DMS53 treated with DMSO at 0.1 percent for 48 hours (cell line): ENCODE measurements at regions not wholly inside any gene's neighbourhood (a gene's known extent, or its start where the extent isn't known, plus 50 kb on each side); places are given as distances from the start of the nearest gene placed in this dataset.
"Not testable (repeated sequence)": the region's sequence is repeated elsewhere in the genome, so short reads cannot be mapped to it uniquely, and the experiment has no call there.

ENCODE experiments used
- DNase-seq: peaks from one replicate; lab custom pipeline; 2025; ENCODE audit not compliant: unreplicated experiment; lab: John Stamatoyannopoulos, UW

DNA sequence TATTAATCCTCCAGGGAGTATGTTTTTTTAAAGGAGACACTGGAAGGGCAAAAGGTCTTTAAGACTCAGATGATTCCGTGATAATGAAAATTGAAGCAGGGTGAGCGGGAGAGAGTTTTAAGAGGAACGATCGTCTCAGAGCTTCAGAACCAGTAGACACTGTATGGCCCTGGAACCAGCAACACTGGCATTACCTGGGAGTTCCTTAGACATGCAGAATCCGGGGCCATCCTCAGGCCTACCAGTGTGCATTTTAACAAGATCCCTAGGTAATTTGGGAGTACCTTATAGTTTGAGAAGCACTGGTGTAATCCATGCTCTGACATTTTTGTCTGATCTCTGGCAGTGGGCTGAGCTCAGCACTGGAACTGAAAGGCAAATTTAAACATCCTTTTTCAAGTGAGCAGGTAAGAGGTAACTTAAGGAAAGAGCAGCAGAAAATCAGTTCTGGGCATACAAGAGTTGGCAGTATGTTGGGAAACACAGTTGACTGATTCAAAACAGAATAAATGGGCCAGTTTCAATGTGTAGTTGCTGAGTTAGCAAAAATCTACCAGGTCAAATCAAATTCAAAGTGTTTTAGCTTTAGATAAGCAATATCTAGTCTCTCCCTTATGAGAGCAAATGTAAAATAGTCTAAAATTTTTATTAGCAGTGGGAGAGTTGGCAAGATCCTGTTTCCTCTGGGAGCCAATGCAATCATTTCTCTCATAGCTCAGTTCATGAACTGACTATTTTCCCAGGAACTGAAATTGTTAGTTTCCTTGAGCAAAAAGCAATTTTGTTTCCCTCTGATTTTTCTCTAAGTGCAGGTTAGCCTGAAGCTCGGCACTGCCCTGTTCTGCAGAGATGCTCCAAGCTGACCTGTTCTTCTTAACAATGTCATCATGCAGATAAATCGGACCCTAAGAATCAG lies 97.2 kb upstream of the ELMO1 start:
- DNase-seq: no peak

DNA sequence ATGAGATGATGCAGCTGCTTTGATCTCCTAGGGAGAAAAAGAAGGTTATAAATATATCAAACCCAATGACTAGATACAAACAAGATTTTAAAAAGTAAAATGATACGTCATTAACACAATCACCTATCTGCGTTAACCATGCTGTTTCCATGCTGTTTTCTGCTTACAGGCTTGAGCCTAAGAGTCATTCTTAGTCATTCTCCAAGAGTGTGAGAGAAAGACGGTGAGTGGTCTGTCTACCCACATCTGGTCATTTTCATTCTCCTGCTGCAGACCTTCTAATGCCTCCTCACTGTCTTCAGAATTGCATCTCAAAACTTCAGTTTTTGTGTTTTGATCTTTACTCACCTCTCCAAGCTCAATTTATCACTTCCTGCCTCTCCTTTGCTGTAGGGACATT lies 98.0 kb upstream of the ELMO1 start:
- DNase-seq: no peak

DNA sequence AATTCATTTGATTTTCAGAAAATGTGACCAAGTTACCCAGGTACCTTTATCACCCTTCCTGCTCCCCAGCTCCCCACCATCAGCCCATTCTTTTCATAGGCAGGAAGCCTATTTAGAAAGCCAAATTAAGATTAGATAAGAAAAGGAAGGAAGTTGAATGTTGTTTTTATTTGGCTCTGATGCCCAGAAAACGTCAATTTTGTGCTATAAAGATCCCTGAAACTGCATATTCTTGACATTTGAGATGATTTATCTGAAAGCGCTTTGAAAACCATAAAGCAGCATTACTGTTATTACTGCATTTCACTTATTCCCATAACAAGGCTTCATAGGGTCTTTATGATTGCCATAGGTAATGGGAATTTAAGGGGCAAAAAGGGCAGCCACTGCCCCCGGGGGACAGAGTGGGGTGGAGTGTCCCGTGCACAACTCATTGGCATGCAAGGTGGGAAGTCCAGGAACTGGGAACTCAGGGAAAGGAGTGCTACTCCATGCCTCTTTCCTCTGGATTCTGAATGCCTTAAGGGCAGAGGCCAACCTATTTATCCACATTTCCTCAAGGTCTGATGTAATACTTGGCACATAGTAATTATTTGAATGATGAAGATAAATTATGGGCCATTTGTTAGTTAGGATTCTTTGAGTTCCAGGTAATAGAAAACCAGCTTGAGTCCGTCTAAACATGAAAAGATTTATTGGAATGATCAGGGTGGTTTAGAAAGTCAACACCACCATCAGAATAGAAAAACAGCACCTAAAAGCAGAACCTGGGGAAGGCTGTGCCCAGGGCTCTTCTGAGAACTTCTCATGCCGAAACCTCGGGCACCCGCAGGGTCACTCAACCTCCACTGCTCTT lies 100.6 kb upstream of the ELMO1 start:
- DNase-seq: no peak

DNA sequence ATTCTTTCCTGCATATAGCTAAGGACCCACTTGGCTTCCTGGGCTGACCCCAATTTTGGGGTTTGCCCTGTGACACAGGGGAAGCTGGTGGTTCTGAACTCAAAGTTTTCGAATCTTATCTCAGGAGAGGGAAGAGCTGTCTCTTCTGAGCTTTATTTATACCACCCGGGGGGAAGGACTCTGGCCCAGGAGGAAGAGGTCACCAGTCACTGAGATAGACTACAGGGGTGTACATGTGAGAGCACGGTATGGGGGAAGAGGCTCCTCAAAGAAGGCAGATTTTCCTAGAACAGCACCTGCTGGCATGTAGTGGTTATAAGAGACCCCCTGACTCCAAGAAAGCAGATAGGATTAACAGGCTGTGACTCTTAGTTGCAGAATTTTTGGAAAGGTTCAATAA lies 101.8 kb upstream of the ELMO1 start:
- DNase-seq: no peak

DNA sequence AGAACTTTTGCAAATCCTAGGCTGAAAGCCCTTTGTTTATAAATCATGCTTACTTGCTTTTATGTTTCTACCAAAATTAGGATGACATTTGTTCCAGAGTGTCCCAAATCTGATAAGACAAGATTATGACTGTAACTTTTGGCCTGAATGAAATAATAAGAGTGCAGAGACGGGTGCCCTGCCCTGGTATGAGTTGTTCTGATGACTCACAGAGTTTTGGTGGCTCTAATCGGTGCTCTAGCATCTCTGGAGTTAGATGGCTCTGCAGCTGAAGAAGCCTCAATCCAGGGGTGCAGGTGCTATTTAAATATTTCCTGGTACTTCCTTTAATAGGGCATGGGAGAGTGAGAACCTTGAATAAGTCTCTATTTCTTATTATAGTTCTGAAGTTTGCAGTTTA lies 102.2 kb upstream of the ELMO1 start:
- no peak for DNase-seq

DNA sequence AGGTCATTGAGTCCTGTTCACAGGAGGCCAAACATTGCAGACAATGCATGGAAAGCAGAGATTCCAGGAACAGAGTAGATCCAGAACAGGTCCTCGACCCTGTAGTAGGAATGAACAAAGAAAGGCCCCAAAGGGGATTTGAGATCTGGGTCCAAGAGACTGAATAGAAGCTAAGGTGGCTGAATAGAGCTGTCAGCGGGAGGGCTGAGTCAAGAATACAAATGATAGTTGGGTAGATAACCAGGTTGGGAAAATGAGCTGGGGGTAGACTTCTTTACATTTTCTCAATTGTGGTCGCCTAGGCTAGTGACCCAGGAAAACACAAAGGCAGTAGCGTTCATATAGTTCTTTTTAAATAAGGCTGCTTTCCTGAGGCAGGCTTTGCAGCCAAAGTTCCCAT lies 103.4 kb upstream of the ELMO1 start:
- DNase-seq: no peak

DNA sequence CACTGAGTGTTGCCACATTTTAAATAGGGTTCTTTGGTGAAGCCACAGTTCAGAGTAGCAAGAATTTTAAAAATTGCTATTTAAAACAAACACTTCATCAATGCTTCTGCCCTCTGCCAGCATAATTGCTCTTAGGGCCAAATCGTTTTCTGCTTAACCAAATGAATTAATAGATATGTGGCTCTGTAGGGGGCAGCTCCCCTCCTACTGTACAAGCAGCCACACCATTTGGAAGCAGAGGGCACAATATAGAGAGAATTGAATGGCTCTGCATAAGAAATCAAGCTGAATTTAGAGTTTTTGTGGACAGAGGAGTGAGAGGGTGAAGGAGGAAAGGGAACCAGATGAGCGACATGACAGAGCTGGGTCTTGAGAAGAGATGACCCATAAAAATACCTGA lies 103.8 kb upstream of the ELMO1 start:
- not testable (repeated sequence) for DNase-seq

DNA sequence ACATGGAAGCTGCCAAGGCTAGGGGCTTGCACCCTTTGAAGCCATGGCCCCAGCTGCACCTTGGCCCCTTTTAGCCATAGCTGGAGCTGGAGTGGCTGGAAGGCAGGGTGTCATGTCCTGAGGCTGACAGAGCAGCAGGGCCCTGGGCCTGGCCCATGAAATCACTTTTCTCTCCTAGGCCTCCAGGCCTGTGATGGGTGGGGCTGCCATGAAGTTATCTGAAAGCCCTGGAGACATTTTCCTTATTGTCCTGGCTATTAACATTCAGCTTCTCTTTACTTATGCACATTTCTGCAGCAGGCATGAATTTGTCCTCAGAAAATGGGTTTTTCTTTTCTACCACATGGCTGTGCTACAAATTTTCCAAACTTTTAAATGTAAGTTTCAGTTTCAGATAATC lies 106.9 kb upstream of the ELMO1 start:
- DNase-seq: no peak

DNA sequence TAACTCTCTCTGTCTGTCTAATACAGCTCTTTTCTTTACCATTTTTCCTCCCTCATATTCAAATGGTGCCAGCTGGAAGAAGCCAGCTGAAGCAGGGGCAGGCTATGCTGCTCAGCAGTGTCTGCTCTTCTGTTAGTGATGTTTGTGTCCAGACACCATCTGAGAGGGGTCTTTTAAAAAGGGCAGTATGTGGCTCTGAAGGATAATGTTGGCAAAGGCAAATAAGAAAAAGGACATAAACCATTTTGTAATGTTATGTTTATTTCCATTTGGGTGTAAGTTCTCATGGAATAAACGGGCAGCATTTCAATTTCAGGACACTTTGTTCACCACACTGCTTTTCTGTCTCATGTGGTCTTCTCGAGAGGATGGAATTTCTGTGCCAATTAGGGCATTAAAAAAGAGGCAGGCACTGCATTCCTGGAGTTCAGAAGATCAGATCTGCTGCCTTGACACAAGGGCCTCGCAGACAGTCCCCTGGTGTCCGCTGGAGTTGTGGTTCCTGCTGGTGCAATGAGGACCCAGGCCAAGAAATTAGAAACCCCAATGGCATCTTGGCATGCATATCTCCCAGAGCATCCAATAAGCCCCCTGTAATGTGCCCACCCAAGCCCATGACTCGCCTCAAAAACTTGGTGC lies 109.0 kb upstream of the ELMO1 start:
- no peak for DNase-seq

DNA sequence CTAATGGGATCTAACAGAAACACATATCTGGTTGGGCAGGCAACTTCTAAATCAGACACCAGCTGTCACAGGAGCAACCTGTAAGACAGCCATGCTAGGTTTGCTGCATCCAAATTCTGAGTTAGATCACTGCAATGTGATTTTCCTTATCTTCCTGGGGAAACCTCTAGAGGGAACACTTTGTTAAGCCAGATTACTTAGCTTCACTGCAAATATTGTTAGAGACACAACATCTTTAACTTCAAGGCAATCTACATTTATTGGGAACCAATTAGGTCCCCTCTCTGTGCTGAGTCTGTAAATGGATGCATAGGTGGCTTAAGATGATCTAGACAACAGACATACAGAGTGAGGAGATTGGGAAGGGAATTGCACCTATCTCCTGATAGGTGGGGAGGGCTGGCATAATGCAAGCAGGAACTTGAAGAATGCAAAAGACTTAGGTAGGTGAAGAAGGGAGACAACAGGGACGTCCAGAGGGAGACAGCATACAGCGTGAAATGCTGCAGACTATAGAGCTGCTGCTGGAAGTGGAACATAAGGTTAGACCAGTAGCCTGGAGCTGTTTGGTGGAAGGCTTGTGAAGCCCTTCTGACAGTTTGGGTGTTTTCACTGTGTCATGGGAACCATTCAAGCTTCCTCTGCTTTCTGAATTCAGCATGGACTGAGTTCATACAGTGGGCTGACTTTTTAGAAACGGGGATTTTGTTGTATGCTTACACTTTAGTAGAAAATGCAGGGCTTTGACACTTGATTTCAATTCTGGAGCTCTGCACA lies 109.8 kb upstream of the ELMO1 start:
- no peak for DNase-seq

DNA sequence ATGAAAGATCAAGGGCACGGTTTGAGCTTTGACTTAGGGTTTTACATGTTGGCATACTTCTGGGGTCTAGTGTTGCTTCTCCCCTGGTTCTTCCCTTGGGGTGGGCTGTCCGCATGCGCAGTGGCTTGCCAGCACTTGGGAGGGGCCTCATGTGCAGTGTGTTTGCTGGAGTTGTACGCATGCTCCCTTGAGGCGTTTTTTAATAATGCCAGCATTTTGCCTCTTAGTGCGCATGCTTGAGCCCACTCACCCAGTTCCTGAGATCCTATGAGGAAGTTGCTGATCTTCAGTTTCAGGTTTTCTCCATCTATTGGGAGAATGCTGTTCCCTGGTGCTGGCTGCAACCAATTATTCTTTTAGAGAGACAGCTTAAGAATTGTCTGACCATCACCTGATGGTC lies 113.4 kb upstream of the GPR141 start:
- no peak for DNase-seq

DNA sequence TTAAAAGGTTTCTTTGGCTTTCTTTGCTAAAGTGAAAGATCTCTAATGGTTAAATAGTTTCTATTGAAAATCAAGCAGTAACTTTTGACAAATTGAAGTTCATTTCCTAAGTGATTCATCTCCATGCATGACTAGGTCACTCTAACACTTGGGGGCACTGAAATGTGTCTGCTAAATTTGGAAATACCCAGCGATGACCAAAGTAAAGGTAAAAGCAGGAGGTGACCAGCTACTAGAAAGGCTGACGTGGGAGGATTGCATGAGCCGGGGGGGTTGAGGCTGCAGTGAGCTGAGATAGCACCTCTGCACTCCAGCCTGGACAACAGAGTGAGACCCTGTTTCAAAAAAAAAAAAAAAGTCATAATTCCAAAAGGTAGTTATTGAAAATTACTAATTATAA lies 111.8 kb upstream of the GPR141 start:
- no peak for DNase-seq

DNA sequence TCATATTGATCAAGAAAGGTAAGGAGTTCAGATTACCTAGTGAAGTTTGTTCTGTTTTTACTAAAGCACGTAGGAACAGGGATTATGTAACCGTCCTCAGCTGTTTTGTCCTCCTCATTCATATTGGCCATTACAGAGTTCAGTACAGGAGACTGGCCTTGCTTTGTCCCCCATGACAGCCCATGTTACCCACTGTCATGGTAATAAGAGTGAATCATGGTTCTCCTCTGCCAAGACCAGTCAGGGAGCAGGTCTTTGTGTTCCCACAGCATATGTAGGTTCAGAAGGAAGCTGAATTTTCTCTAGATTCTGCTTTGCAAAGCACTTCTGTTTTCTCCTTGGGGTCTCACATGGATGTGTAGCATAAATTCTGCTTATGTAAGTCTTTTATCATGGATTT lies 106.2 kb upstream of the GPR141 start:
- no peak for DNase-seq

DNA sequence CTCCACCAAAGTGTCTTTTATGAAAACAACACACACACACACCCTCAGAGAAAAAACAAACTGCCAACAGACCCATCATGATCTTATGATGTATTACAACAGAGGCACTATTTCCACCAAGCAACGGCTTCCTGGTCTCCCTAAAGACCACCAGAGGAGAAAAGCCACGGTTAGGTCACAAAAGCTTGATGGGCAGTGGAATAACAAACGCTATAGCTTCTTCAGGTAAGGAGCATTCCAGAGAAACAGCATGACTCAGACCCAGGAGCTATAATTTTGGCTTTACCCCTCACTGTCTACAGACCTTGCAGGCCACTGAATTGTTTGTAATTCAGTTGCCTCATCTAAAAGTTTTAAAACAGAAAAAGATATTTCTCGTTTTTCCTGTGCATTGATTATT lies 105.7 kb upstream of the GPR141 start:
- no peak for DNase-seq

DNA sequence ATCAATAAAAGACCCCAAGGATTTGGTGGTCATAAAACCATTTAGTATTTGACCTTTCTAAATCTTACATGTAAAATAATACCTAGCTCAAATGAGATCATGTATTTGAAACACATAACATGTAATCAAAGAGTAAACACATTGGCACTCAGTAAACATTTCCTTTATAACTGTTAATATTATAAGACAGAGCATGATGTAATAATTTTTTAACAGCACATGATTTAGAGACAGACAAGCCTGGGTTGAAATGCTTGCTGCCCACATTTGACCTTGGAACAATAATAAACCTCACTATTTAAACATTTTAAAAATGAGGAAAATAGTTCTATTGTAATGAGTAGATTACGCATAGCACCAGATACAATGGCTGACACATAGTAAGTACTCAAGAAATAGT lies 105.2 kb upstream of the GPR141 start:
- DNase-seq: no peak

DNA sequence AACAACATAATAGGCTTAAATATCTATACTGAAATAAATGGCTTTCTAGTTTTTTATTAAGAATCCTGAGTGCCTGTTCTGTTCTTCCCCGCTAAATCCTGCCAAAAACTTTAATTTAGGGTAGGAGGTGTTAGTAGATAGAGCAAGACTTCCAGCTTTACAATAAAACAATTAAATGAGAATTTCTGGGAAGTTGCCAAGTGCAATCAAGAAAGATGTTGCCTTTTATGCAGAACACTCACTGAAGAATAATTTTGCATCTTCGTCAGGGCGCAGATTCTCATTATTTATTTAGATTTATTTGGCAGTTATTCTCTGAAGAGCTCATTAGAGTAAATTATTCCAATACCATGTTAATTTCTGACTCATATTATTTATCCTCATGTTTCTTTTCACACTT lies 103.2 kb upstream of the GPR141 start:
- no peak for DNase-seq

DNA sequence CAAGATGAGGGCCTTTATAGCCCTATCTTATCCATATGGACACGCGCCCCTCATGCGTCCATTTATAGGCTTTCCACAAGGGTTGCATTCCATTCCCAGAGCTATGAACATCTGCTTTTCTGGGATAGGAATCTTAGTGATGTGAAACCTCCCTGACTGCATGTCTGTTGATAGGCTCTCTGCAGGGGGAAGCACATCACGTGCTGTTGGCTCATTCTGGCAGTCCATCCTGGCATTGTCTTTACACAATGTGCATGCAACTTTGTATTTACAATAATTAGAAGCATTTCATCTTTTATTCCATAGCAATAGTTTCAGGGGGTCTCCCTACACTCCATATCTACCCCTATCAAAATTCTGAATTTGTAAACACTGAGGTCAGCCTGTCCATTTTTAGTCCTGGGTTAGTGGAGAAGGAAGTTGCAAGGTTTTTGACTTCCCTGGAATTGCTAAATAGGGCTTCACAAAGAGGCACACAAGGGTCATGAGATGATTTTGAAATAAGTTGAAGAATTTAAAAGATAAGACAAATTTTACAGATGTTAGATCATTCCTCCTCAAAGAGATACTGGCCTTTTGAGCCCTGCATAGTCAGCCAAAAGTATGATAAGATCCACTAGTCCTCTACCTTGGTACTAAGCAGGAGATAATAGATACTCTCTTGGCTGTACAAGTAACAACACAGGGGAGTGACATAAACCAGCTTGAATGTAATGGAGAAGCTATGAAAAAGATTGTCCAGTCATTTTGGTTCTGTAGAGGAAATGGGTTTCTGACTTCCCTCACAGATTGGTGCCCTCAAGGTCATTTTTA lies 98.7 kb upstream of the GPR141 start:
- not testable (repeated sequence) for DNase-seq

DNA sequence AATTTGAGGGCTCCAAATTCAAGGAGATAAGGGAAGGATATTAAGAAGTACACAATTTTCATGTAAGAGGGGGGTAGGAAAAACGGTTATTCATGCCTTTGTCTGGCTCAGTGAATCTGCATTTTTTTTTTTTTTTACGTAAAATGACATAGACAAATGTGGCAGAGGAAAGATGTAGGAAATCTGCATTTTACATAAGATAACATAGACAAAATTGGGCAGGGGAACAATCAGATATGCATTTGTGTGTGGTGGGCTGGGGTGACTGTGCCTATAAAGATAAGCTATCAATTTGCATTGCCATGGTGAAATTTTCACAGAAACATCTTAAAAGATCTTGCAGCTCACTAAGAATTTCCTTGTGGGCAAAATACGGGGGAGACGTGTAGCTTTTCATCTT lies 92.7 kb upstream of the GPR141 start:
- DNase-seq: no peak

DNA sequence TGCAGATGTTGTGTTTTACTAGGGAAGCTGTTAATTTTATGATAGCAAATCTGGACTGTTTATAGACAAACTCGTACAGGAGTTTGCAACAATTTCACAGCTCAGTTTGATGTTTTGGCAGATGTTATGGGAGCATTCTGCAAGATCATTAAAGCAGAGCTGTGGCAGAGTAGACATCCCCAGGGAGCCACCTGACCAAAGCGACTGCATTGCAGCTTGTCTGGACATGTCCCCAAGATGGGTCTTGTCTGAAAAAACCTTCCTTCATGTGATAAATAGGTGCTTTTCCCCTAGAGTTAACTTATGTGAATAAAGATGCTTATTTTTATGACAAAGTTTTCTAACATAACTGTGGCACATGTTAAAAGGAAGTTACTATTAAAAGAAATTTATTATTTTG lies 91.2 kb upstream of the GPR141 start:
- no peak for DNase-seq

DNA sequence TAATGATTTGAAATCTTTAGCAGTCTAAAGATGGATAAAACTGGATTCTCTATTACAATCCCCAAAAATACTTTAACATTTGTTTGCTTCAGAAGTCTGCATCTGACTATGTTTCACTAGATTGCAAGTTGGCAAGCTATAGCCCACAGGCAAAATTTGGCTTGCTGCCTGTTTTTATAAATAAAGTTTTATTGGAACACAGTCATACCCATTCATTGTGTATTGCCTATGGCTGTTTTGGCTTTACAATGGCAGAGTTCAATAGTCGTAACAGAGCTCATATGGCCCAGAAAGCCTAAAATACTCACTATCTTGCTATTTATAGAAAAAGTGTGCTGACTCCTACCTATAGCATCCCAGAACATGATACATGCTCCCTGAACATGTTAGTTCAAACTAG lies 89.0 kb upstream of the GPR141 start:
- DNase-seq: no peak
